Left ventricle myocardium inferior (tissue), 1 donor: ENCODE measurements at regions not wholly inside any gene's neighbourhood (a gene's known extent, or its start where the extent isn't known, plus 50 kb on each side); places are given as distances from the start of the nearest gene placed in this dataset.

Experiments used
- DNase-seq: peaks from one replicate; pipeline ENCODE4 v3.0.0-alpha.2; 2020
- H3K27ac ChIP-seq: fragments of 200-600 bp; replicated peaks from 2 replicates; pipeline ENCODE4 v1.8.0; 2021
- H3K27me3 ChIP-seq: fragments of 200-600 bp; 2 replicates; pipeline ENCODE4 v1.8.0; 2021; ENCODE audit warnings: low read depth
- H3K36me3 ChIP-seq: fragments of 200-600 bp; 2 replicates; pipeline ENCODE4 v1.8.0; 2021
- H3K4me1 ChIP-seq: fragments of 200-600 bp; 2 replicates; pipeline ENCODE4 v1.8.0; 2021
- H3K4me3 ChIP-seq: fragments of 200-600 bp; 2 replicates; pipeline ENCODE4 v1.8.0; 2021; ENCODE audit warnings: mild to moderate bottlenecking, moderate library complexity
- H3K9me3 ChIP-seq: fragments of 200-600 bp; replicated peaks from 2 replicates; pipeline ENCODE4 v1.8.0; 2021
- CTCF ChIP-seq: fragments of 200-600 bp; IDR thresholded peaks from 2 replicates; pipeline ENCODE4 v1.8.0; 2021; ENCODE audit warnings: antibody characterized with exemption, mild to moderate bottlenecking, borderline replicate concordance
- intact Hi-C: fragments of 100-400 bp; cut with micrococcal nuclease; formaldehyde crosslinking; loops from one replicate; pipeline ENCODE4 v1.11.0; 2022
- donor health status: DM: no; HTN: yes; CAD: no; lungs with severe emphysema.

GRCh38 chr4:134610956-134611355 lies 409.4 kb upstream of the PABPC4L start:
- peaks cover 9% of the 10 kb centered on the region for H3K9me3 ChIP-seq
- no peak for DNase-seq
- TF ChIP-seq CTCF, result no peak

GRCh38 chr4:134610172-134610571 lies 408.6 kb upstream of the PABPC4L start:
- intact Hi-C loops, result no loop called here
- Histone ChIP-seq H3K27ac (no peak overlapping the region), H3K9me3 (peaks cover 15% of the 10 kb centered on the region), H3K27me3 (no peaks in the 10 kb centered on the region), H3K36me3 (no peaks in the 10 kb centered on the region), H3K4me3 (no peak overlapping the region), H3K4me1 (no peaks in the 10 kb centered on the region)
- no peak for DNase-seq
- TF ChIP-seq CTCF, result no peak

More at GRCh38 chr4:134610956-134611355, 409.4 kb upstream of the PABPC4L start:
- Histone ChIP-seq H3K4me1 (no peaks in the 10 kb centered on the region), H3K27me3 (no peaks in the 10 kb centered on the region), H3K27ac (no peak overlapping the region), H3K4me3 (no peak overlapping the region), H3K36me3 (no peaks in the 10 kb centered on the region)
- intact Hi-C loops, result no loop called here

DNA sequence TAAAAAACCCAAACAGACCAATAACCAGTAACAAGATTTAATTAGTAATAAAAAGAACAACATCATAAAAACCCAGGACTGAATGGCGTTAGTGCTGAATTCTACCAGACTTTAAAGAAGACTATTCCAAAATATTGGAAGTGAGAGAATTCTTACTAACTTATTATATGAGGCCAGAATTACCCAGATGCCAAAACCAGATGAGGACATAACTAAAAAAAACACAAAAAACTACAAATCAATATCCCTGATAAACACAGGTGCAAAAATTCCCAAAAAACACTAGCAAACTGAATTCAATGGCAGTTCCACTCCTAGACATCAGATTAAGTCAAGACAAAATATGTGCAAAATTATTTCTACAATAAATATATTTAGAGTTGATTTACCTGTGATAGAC lies 400.1 kb upstream of the PABPC4L start:
- Histone ChIP-seq H3K27me3 (no peaks in the 10 kb centered on the region), H3K9me3 (peaks cover 9% of the 10 kb centered on the region), H3K4me3 (no peak overlapping the region), H3K36me3 (no peaks in the 10 kb centered on the region), H3K4me1 (no peaks in the 10 kb centered on the region), H3K27ac (no peak overlapping the region)
- no peak for DNase-seq
- no peak for TF ChIP-seq CTCF
- intact Hi-C loops, result no loop called here

DNA sequence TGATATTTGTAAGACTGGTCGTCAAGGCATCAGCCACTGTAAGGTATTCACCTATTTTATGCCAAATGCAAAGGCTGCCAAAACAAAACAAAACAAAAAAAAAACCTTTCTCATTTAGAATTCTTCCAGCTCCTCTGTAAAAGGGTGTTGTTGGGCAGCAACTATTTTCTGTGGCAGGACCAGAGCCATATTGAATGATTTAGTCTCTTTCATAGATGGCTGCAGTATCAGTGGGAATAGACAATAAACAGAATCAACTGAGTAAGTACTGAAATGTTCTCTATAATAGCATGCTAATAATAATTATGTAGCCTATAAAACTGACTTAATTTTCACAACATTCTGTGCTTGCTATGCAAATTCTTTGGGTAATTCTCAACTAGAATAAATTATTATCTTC lies 389.7 kb upstream of the PABPC4L start:
- no peak overlapping the region for H3K27ac ChIP-seq
- no peak overlapping the region for H3K4me3 ChIP-seq
- no peak for DNase-seq
- intact Hi-C loops, result no loop called here
- H3K4me1 ChIP-seq, result no peaks in the 10 kb centered on the region
- TF ChIP-seq CTCF, result no peak
- no peaks in the 10 kb centered on the region for H3K36me3 ChIP-seq
- no peaks in the 10 kb centered on the region for H3K27me3 ChIP-seq
- H3K9me3 ChIP-seq, result no peaks in the 10 kb centered on the region

GRCh38 chr4:134585972-134586371 lies 384.4 kb upstream of the PABPC4L start:
- intact Hi-C loops, result no loop called here

More at GRCh38 chr4:134585972-134586371, 384.4 kb upstream of the PABPC4L start:
- H3K4me1 ChIP-seq, result no peaks in the 10 kb centered on the region
- no peaks in the 10 kb centered on the region for H3K9me3 ChIP-seq
- H3K4me3 ChIP-seq, result no peak overlapping the region
- no peak for TF ChIP-seq CTCF
- no peak for DNase-seq
- H3K27me3 ChIP-seq, result no peaks in the 10 kb centered on the region
- H3K36me3 ChIP-seq, result no peaks in the 10 kb centered on the region
- no peak overlapping the region for H3K27ac ChIP-seq
